Smooth muscle cell (in vitro differentiated cells): ENCODE measurements at regions not wholly inside any gene's neighbourhood (a gene's known extent, or its start where the extent isn't known, plus 50 kb on each side); places are given as distances from the start of the nearest gene placed in this dataset.

Source experiments
- DNase-seq: peaks from one replicate; lab custom pipeline; 2025; ENCODE audit not compliant: unreplicated experiment; lab: John Stamatoyannopoulos, UW
- H2AFZ ChIP-seq: fragments of 200-600 bp; sonication (generic); 2 replicates; pipeline ENCODE4 v1.6.0; 2016; ENCODE audit warnings: antibody characterized with exemption, low read depth, mild to moderate bottlenecking
- H3F3A ChIP-seq: fragments of 200-600 bp; sonication (generic); 2 replicates; pipeline ENCODE4 v1.6.0; 2017; ENCODE audit warnings: antibody characterized with exemption, low read depth
- H3K27ac ChIP-seq: fragments of 200-600 bp; sonication (generic); 2 replicates; pipeline ENCODE4 v1.5.1; 2016; ENCODE audit warnings: low read depth, mild to moderate bottlenecking
- H3K27me3 ChIP-seq: fragments of 200-600 bp; sonication (generic); 2 replicates; pipeline ENCODE4 v1.6.1; 2016; ENCODE audit warnings: low read depth, mild to moderate bottlenecking
- H3K36me3 ChIP-seq: fragments of 200-600 bp; sonication (generic); 2 replicates; pipeline ENCODE4 v1.5.1; 2016; ENCODE audit warnings: low read depth
- H3K4me1 ChIP-seq: fragments of 200-600 bp; sonication (generic); 2 replicates; pipeline ENCODE4 v1.5.1; 2016; ENCODE audit warnings: low read depth
- H3K4me2 ChIP-seq: fragments of 200-600 bp; sonication (generic); 2 replicates; pipeline ENCODE4 v1.6.0; 2016; ENCODE audit warnings: mild to moderate bottlenecking
- H3K4me3 ChIP-seq: fragments of 200-600 bp; sonication (generic); 2 replicates; pipeline ENCODE4 v1.5.1; 2016; ENCODE audit warnings: mild to moderate bottlenecking
- H3K79me2 ChIP-seq: fragments of 200-600 bp; sonication (generic); 2 replicates; pipeline ENCODE4 v1.6.0; 2016; ENCODE audit warnings: low read depth, mild to moderate bottlenecking
- H3K9ac ChIP-seq: fragments of 200-600 bp; sonication (generic); 2 replicates; pipeline ENCODE4 v1.6.0; 2016; ENCODE audit warnings: low read depth
- H3K9me3 ChIP-seq: fragments of 200-600 bp; sonication (generic); replicated peaks from 2 replicates; pipeline ENCODE4 v1.5.1; 2016; ENCODE audit warnings: low read depth
- H4K20me1 ChIP-seq: fragments of 200-600 bp; sonication (generic); 2 replicates; pipeline ENCODE4 v1.6.0; 2016; ENCODE audit warnings: low read depth
- WGBS: methylation state at CpG from one replicate; pipeline ENCODE4 v1.1.7; 2016; ENCODE audit warnings: low lambda C conversion rate; 5-methylcytosine and 5-hydroxymethylcytosine counted together
- TF ChIP-seq, protein P1 (sequence below): fragments of 200-600 bp; sonication (generic); IDR thresholded peaks from 2 replicates; pipeline ENCODE4 v1.5.1; 2017; ENCODE audit warnings: borderline replicate concordance, mild to moderate bottlenecking, antibody characterized with exemption; ENCODE audit not compliant: insufficient read depth, poor library complexity, severe bottlenecking

DNA sequence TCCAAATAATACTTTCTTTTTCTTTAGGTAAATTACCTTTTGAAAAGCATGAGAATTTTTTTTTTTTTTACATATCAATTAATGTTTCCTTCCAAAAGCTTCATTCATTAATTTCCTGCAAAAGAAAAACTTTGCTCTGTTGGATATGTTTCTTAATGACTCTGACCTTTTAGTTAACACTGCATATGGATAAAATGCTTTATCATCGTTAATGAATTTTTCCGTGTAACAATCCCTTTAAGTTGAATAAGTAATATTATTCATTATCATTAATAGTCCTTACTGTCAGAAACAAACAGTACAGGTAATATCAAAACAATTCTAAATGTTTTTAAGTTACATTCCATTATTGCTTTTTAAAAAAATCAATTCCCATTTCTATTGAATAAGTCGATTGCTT lies 345.1 kb downstream of the SAMD5 start:
- TF ChIP-seq, protein P1, sequence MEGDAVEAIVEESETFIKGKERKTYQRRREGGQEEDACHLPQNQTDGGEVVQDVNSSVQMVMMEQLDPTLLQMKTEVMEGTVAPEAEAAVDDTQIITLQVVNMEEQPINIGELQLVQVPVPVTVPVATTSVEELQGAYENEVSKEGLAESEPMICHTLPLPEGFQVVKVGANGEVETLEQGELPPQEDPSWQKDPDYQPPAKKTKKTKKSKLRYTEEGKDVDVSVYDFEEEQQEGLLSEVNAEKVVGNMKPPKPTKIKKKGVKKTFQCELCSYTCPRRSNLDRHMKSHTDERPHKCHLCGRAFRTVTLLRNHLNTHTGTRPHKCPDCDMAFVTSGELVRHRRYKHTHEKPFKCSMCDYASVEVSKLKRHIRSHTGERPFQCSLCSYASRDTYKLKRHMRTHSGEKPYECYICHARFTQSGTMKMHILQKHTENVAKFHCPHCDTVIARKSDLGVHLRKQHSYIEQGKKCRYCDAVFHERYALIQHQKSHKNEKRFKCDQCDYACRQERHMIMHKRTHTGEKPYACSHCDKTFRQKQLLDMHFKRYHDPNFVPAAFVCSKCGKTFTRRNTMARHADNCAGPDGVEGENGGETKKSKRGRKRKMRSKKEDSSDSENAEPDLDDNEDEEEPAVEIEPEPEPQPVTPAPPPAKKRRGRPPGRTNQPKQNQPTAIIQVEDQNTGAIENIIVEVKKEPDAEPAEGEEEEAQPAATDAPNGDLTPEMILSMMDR, result no peak
- Histone ChIP-seq H3K79me2 (no peaks in the 10 kb centered on the region), H3K9ac (no peak overlapping the region), H2AFZ (no peak overlapping the region), H4K20me1 (no peaks in the 10 kb centered on the region), H3K4me3 (no peak overlapping the region), H3K27ac (no peak overlapping the region), H3K36me3 (no peaks in the 10 kb centered on the region), H3K4me1 (no peaks in the 10 kb centered on the region), H3K9me3 (no peaks in the 10 kb centered on the region), H3K4me2 (no peak overlapping the region), H3F3A (no peaks in the 10 kb centered on the region), H3K27me3 (no peaks in the 10 kb centered on the region)
- DNase-seq, result no peak
- WGBS, result 98% methylated on average over 3 of the region's 3 CpGs

DNA sequence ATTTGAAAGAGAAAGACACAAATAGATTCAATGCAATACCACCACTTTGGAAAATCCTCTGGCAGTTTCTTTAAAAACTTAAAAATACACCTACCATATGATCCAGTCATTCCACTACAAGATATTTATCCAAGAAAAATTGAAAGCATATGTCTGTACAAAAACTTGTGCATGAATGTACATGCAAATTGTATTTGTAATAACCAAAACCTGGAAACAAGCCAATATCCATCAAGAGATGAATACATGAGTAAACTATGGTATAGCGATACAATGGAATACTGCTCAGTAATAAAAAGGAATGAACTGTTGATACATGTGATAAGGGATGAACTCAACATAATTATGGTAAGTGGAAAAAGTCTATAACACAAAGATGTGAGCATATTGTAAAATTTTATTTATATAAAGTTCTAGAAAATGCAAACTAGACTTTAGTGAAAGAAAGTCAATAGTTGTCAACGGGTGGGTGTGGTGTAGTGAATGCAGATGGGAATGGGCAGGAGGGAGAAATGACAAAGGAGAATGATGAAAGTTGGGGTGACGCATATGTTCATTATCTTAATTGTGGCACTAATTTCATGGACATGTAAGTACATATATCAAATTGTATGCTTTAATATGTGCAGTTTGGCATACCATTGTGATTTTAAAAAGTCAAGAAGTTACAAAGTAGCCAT lies 347.5 kb downstream of the SAMD5 start:
- Histone ChIP-seq H3K36me3 (no peaks in the 10 kb centered on the region), H3K27me3 (no peaks in the 10 kb centered on the region), H3K4me3 (no peak overlapping the region), H3K9me3 (no peaks in the 10 kb centered on the region), H2AFZ (no peak overlapping the region), H3K4me2 (no peak overlapping the region), H4K20me1 (no peaks in the 10 kb centered on the region), H3K79me2 (no peaks in the 10 kb centered on the region), H3F3A (no peaks in the 10 kb centered on the region), H3K27ac (no peak overlapping the region), H3K4me1 (no peaks in the 10 kb centered on the region), H3K9ac (no peak overlapping the region)
- DNase-seq, result no peak
- TF ChIP-seq, protein P1, result no peak
- WGBS, result 97% methylated on average over 3 of the region's 3 CpGs

DNA sequence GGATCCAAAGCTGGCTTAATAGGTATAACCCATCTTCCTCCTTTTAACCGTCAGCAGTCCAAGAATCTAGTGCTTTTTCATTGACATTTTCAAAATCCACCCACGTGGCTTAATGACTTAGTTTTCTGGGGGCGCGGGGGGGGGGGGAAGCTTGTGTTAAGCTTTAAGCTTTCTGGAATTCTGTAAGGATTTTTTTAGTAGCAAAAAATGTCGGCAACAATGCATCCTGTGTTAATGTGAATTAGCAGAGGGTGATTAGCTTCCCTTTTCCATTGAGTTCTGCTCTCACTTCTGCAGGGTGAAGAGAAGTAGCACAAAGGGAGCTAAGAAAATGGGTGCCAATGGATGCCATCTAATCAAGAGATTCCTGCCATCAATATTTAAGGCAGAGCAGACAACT lies 348.2 kb downstream of the SAMD5 start:
- Histone ChIP-seq H3K79me2 (no peaks in the 10 kb centered on the region), H3K36me3 (no peaks in the 10 kb centered on the region), H3K27ac (no peak overlapping the region), H4K20me1 (no peaks in the 10 kb centered on the region), H3K4me1 (no peaks in the 10 kb centered on the region), H3K27me3 (no peaks in the 10 kb centered on the region), H2AFZ (no peak overlapping the region), H3K4me2 (no peak overlapping the region), H3K4me3 (no peak overlapping the region), H3F3A (no peaks in the 10 kb centered on the region), H3K9ac (no peak overlapping the region), H3K9me3 (no peaks in the 10 kb centered on the region)
- TF ChIP-seq, protein P1, result no peak
- WGBS, result 60% methylated on average over 5 of the region's 5 CpGs
- DNase-seq, result no peak

DNA sequence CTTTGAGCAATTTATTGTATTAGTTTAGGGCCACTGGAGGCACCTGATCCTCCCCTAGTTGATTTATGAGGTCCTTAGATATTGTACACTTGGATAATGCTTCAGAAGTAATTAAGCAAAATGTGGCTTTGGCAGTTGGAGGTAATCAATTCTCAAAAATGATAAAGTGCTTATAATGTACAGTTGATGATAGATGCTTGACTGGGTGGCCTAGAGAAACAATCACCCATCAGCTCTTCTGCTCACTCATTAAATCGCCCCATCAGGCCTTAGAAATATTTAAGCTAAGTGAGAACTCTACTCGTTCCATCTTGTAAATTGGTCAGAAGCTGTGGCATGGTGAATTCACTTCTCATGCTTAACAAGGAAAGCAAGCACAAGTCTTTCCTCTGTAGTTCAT lies 349.9 kb downstream of the SAMD5 start:
- no peaks in the 10 kb centered on the region for H4K20me1 ChIP-seq
- H3K9me3 ChIP-seq, result no peaks in the 10 kb centered on the region
- no peaks in the 10 kb centered on the region for H3K36me3 ChIP-seq
- H3K27me3 ChIP-seq, result no peaks in the 10 kb centered on the region
- no peak overlapping the region for H3K27ac ChIP-seq
- DNase-seq, result no peak
- TF ChIP-seq, protein P1, result no peak
- no peaks in the 10 kb centered on the region for H3K79me2 ChIP-seq
- WGBS, result 94% methylated on average over 2 of the region's 2 CpGs
- no peaks in the 10 kb centered on the region for H3K4me1 ChIP-seq
- H3K9ac ChIP-seq, result no peak overlapping the region
- no peak overlapping the region for H3K4me3 ChIP-seq
- H3F3A ChIP-seq, result no peaks in the 10 kb centered on the region
- H3K4me2 ChIP-seq, result no peak overlapping the region
- no peak overlapping the region for H2AFZ ChIP-seq
